Heart left ventricle (tissue), 16 donors: ENCODE measurements at regions not wholly inside any gene's neighbourhood (a gene's known extent, or its start where the extent isn't known, plus 50 kb on each side); places are given as distances from the start of the nearest gene placed in this dataset.

Experiments used
- ATAC-seq, 4 donors: fragments of 200-7000 bp; cut with Tn5 transposase; one replicate each; pipeline ENCODE4 v1.9.1; 2020 to 2022; ENCODE audit warnings: moderate library complexity in 4 of 4, mild to moderate bottlenecking in 3 of 4, moderate number of reproducible peaks in 1 of 4
- DNase-seq, 5 donors: peaks; one replicate each; pipeline ENCODE4 v3.0.0-alpha.2; 2020
- H3K27ac ChIP-seq, 12 donors: fragments of 200-600 bp; sonication (generic) in 4 of 12; one replicate each; pipeline versions ENCODE4 v1.5.0 to v1.8.0; 2016 to 2022; ENCODE audit warnings: mild to moderate bottlenecking in 2 of 12
- H3K27me3 ChIP-seq, 9 donors: fragments of 200-600 bp; sonication (generic) in 2 of 9; one replicate each; pipeline versions ENCODE4 v1.5.1 to v1.8.0; 2016 to 2022; ENCODE audit warnings: mild to moderate bottlenecking in 3 of 9
- H3K36me3 ChIP-seq, 9 donors: fragments of 200-600 bp; sonication (generic) in 2 of 9; one replicate each; pipeline versions ENCODE4 v1.5.0 to v1.8.0; 2018 to 2022; ENCODE audit warnings: mild to moderate bottlenecking in 2 of 9
- H3K4me1 ChIP-seq, 12 donors: fragments of 200-600 bp; sonication (generic) in 4 of 12; one replicate each; pipeline versions ENCODE4 v1.5.0 to v1.8.0; 2016 to 2022; ENCODE audit warnings: mild to moderate bottlenecking in 3 of 12
- H3K4me3 ChIP-seq, 12 donors: fragments of 200-600 bp; sonication (generic) in 4 of 12; one replicate each; pipeline versions ENCODE4 v1.5.0 to v1.8.0; 2017 to 2022; ENCODE audit warnings: mild to moderate bottlenecking in 9 of 12, moderate library complexity in 4 of 12
- H3K9me3 ChIP-seq, 12 donors: fragments of 200-600 bp; sonication (generic) in 4 of 12; one replicate each; pipeline versions ENCODE4 v1.5.0 to v1.8.0; 2016 to 2022; ENCODE audit warnings: mild to moderate bottlenecking in 1 of 12
- POLR2A ChIP-seq, 2 donors: fragments of 450-650 bp; IDR thresholded peaks; one replicate each; pipeline ENCODE4 v1.6.1; 2017; ENCODE audit warnings: antibody characterized with exemption in 2 of 2, mild to moderate bottlenecking in 2 of 2, moderate library complexity in 2 of 2
- WGBS, 4 donors: extraction: QIAGEN DNeasy Blood & Tissue Kit in 2 of 4; methylation state at CpG; one replicate each; pipeline versions ENCODE4 v1.1.5 to v1.1.7; 2013 to 2018; 5-methylcytosine and 5-hydroxymethylcytosine counted together
- intact Hi-C, 10 donors: fragments of 100-400 bp; cut with DNase I; formaldehyde crosslinking; loops; one replicate each; pipeline versions ENCODE4 v1.11.1 to v1.14.2; 2022
- TF ChIP-seq, protein P1 (sequence below), 12 donors: fragments of 200-600 bp; sonication (generic) in 4 of 12; IDR thresholded peaks; one replicate each; pipeline versions ENCODE4 v1.5.0 to v1.8.0; 2018 to 2022; ENCODE audit warnings: antibody characterized with exemption in 12 of 12, mild to moderate bottlenecking in 5 of 12
- donor health status: ischemic (EF 13 %, LVEDD 7.1; RV severe dilation, severe dysfunction).
- donor health status: healthy with polysubstance abuse.
- donor health status: DM: no; HTN: yes; CAD: no.
- donor health status: DM: no; HTN: no; CAD: no.
- donor health status: ischemic (EF 25% LVEDD 6.9; RV normal size, moderate dysfunction).
- donor health status: ischemic (EF 25% LVEDD 5.7; RV mildly dilated, moderate dysfunction).
- donor health status: healthy.
- donor health status: DM: yes; HTN: yes; CAD: no.
- donor health status: ischemic (EF 35%, LVEDD 5.7; RV mildly dilated, moderate dysfunction).
- donor health status: nonischemic (EF 11% LVEDD 7.7; RV severe dilation, severe dysfunction).
- donor health status: DM: yes; HTN: yes; CAD: no.
- donor health status: PGD.
- donor health status: ischemic (EF 29% LVEDD 5.4; RV normal size, mild dysfunction).
- donor health status: nonischemic (EF 23%, LVEDD 6.1; RV moderate dilation, normal function).

DNA sequence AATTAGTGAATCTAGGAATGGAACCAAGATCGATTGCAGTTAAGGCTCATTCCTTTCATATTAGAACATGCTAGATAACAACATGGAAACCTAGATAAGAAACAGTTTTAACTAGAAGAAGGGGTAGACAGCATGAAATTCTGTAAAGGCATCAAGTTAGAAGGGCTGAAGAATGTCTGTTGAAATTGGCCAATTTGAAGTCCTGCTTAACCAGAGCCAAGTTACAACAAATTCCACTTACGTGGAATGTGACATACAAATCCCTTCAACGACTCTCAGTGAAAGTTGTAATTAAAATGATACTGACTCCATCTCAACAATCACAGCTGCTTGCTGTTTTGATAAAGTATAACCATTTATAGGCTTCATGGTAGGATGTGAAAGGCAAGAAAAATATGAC, 1065.7 kb downstream of the DNAJB9 start:
- DNase-seq: no peak
- Histone ChIP-seq H3K27me3 (no peaks in the 10 kb centered on the region), H3K9me3 (peaks cover 0 to 17% (median 0%) of the 10 kb centered on the region in 12 donors), H3K27ac (no peak overlapping the region), H3K4me1 (no peaks in the 10 kb centered on the region), H3K4me3 (no peak overlapping the region), H3K36me3 (no peaks in the 10 kb centered on the region)
- TF ChIP-seq POLR2A (IDR thresholded peaks at IDR 0.05): no peak
- TF ChIP-seq, protein P1, sequence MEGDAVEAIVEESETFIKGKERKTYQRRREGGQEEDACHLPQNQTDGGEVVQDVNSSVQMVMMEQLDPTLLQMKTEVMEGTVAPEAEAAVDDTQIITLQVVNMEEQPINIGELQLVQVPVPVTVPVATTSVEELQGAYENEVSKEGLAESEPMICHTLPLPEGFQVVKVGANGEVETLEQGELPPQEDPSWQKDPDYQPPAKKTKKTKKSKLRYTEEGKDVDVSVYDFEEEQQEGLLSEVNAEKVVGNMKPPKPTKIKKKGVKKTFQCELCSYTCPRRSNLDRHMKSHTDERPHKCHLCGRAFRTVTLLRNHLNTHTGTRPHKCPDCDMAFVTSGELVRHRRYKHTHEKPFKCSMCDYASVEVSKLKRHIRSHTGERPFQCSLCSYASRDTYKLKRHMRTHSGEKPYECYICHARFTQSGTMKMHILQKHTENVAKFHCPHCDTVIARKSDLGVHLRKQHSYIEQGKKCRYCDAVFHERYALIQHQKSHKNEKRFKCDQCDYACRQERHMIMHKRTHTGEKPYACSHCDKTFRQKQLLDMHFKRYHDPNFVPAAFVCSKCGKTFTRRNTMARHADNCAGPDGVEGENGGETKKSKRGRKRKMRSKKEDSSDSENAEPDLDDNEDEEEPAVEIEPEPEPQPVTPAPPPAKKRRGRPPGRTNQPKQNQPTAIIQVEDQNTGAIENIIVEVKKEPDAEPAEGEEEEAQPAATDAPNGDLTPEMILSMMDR (IDR thresholded peaks at IDR 0.05): no peak
- intact Hi-C loops: no loop called here
- 59 to 68% (median 64%) methylated on average over 3 of the region's 3 CpGs for WGBS, 4 donors
- no peak for ATAC-seq

- Histone ChIP-seq H3K4me1 (no peaks in the 10 kb centered on the region), H3K9me3 (peaks cover 0 to 12% (median 0%) of the 10 kb centered on the region in 12 donors), H3K36me3 (no peaks in the 10 kb centered on the region), H3K4me3 (no peak overlapping the region), H3K27ac (no peak overlapping the region), H3K27me3 (no peaks in the 10 kb centered on the region)
- no peak for DNase-seq
- ATAC-seq: no peak
- WGBS, 4 donors: 50 to 59% (median 56%) methylated on average over 4 of the region's 4 CpGs
- TF ChIP-seq, protein P1 (IDR thresholded peaks at IDR 0.05): no peak
- TF ChIP-seq POLR2A (IDR thresholded peaks at IDR 0.05): no peak
- intact Hi-C loops: no loop called here
These were observed 1067.8 kb downstream of the DNAJB9 start for GRCh38 chr7:109637428-109637990.

DNA sequence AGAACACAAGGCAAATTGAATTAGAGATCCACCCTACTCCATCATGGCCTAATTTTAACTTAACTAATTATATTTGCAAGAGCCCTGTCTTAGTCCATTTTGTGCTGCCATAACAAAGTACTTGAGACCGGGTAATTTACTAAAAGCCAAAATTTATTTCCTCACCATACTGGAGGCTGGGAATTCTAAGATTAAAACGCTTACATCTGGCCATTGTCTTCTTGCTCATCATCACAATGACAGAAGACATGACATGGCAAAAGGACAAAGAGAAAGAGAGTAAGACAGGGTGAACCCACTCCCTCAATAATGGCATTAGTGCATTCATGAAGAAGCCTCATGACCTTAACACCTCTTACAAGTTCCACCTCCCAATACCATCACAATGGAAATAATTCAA, 1068.6 kb downstream of the DNAJB9 start:
- no peak for DNase-seq
- ATAC-seq: no peak
- intact Hi-C loops: no loop called here
- H3K27ac ChIP-seq: no peak overlapping the region
- H3K36me3 ChIP-seq: no peaks in the 10 kb centered on the region
- TF ChIP-seq, protein P1 (IDR thresholded peaks at IDR 0.05): no peak
- TF ChIP-seq POLR2A (IDR thresholded peaks at IDR 0.05): no peak
- H3K4me1 ChIP-seq: no peaks in the 10 kb centered on the region
- H3K9me3 ChIP-seq: peaks cover 0 to 3% (median 0%) of the 10 kb centered on the region in 12 donors
- no peaks in the 10 kb centered on the region for H3K27me3 ChIP-seq
- 65 to 97% (median 78%) methylated on average over 2 of the region's 2 CpGs for WGBS, 4 donors
- no peak overlapping the region for H3K4me3 ChIP-seq

DNA sequence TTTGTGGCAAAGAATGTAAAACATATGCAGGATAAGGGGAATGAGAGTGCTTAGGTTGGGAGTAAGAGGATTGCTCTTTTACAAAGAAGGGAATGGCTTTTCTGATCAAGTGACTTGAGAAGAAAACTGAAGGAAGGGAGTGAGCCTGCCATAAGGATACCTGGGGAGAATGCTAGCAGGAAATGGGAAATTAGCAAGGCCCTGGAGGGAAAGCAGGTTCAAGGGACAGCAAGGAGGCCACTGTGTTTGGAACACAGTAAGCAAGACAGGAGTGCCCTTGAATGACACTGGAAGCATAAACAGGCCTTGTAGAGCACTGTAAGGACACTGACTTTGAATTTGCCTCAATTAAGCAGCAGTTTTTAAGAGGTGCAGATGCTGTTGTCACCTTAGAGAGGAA, 1069.9 kb downstream of the DNAJB9 start:
- ATAC-seq: no peak
- TF ChIP-seq, protein P1 (IDR thresholded peaks at IDR 0.05): no peak
- TF ChIP-seq POLR2A (IDR thresholded peaks at IDR 0.05): no peak
- no peaks in the 10 kb centered on the region for H3K36me3 ChIP-seq

More for the DNA sequence above, 1069.9 kb downstream of the DNAJB9 start:
- Histone ChIP-seq H3K27me3 (no peaks in the 10 kb centered on the region), H3K9me3 (no peaks in the 10 kb centered on the region), H3K4me3 (no peak overlapping the region), H3K4me1 (no peaks in the 10 kb centered on the region), H3K27ac (no peak overlapping the region)
- DNase-seq: no peak
- intact Hi-C loops: no loop called here
